ENCODE measurements at regions not wholly inside any gene's neighbourhood (a gene's known extent, or its start where the extent isn't known, plus 50 kb on each side); places are given as distances from the start of the nearest gene placed in this dataset.
"Not testable (repeated sequence)": the region's sequence is repeated elsewhere in the genome, so short reads cannot be mapped to it uniquely, and the experiment has no call there.

GRCh38 chr5:111976705-111977435 is 219.9 kb upstream of the NREP start:
- peak; percentile 38 for DNase-seq (ENCODE audit: low spot score)

DNA sequence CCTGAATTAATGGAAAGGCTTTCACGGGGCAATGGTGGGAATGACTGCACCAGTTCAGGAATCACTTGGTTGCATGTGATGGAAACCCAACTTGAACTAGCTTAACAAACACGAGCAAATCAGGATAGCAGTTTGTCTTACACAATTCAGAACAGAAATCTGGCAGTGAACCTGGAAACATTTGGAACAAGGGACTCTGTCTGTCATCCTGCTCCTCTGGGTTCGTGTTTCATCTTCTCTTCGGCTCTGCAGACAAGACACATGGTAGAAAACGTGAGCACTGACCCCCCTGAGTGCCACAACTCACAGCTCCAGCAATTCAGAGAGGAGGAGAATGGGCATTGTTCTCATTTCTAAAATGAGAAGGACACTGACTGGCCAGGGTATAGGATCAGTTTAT is 218.1 kb upstream of the NREP start:
- no peak for DNase-seq (ENCODE audit: low spot score)

- DNase-seq (ENCODE audit: low spot score): no peak
Observed at GRCh38 chr5:111973961-111974360, 217.0 kb upstream of the NREP start.

DNA sequence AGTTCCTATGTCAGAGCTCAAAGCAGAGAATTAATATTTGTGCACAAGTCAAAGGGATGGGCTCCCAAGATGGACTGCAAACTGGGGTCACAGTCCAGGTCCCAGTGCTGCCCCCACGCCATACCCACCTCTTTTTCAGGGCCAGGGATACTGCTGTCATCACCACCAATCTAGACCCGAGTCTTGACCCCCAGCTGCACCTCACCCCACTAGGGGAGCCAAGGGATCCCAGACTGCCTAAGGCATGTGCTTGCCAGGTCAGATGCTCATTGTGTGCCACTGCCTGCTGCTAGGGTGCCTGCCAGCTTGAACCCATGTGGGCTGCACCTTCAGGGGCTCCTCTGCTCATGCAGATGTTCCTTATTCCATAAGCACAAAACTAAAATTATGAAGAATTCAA is 215.6 kb upstream of the NREP start:
- DNase-seq (ENCODE audit: low spot score): no peak

DNA sequence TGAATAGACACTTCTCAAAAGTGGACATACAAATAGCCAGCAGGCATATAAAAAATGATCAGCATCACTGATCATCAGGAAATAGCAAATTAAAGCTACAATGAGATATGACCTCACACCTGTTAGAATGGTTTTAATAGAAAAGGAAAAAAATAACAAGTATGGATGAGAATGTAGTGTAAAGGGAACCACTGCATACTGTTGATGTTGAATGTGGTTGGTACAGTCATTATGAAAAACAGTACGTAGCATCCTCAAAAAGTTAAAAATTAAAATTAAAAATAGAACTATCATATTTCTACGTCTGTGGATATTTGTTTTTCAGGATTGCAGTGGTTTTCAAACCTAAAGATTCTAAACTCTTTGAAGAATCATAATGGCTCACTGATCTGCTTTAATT is 215.1 kb upstream of the NREP start:
- no peak for DNase-seq (ENCODE audit: low spot score)

- no peak for DNase-seq (ENCODE audit: low spot score)
Observed at GRCh38 chr5:111968459-111968858, 211.5 kb upstream of the NREP start.

DNA sequence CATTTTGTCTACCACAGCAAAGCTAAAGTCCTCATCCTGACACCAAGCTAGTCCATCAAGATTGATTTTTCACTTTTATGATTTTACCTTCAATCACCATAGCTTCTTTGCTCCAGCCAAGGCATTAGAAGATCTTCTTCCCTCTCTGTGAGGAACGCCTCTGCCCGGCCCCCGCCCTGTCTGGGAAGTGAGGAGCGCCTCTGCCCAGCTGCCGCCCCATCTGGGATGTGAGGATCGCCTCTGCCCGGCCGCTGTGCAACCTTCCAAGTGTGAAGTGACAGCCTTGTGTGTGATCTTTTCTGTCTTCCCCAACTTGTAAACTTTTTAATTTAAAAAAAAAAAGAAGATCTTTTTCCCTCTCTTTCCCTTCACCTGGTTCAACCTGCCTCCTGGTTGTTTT is 210.5 kb upstream of the NREP start:
- DNase-seq (ENCODE audit: low spot score): no peak

GRCh38 chr5:111966290-111966689 is 209.3 kb upstream of the NREP start:
- DNase-seq (ENCODE audit: low spot score): no peak

DNA sequence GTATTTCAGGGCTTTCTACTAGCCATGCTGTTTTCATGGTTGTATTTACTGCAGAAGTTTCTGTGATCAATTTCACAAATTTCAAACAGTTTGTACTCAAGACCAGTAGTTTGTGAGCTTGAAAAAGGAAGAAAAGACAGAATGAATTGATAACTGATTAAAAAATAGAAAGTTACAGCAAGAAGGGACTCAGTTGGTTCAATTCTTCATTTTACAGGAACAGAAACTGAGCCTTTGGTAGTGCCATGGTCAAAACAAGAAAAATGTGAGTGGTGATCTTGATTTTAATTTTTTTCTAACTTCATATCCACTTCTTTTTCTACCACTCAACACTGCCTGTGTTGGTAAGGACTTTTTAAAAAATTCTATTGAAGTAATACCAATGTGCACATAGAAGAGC is 206.6 kb upstream of the NREP start:
- DNase-seq (ENCODE audit: low spot score): no peak

GRCh38 chr5:111962906-111963305 is 205.9 kb upstream of the NREP start:
- DNase-seq (ENCODE audit: low spot score): no peak

GRCh38 chr5:111961862-111962261 is 204.9 kb upstream of the NREP start:
- peak; percentile 8 for DNase-seq (ENCODE audit: low spot score)

- DNase-seq (ENCODE audit: low spot score): no peak
Observed at GRCh38 chr5:111960476-111961215, 203.7 kb upstream of the NREP start.

DNA sequence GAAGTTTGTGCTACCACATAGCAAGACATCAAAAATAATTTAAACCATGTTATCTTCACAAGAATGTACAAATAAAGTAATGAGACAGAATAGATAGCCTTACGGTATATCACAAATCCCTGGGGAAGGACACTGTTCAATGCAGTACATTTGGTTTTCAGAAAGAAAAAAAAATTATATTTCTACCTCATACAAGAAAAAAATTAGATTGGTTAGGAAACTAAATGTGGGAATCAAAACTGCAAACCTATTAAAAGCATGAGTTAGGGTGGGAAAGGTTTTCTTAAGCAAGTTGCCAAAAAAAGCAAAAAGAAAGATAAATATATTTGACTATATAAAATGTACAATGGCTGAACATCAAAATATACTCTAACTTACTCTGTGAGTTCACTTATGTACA is 201.9 kb upstream of the NREP start:
- no peak for DNase-seq (ENCODE audit: low spot score)

DNA sequence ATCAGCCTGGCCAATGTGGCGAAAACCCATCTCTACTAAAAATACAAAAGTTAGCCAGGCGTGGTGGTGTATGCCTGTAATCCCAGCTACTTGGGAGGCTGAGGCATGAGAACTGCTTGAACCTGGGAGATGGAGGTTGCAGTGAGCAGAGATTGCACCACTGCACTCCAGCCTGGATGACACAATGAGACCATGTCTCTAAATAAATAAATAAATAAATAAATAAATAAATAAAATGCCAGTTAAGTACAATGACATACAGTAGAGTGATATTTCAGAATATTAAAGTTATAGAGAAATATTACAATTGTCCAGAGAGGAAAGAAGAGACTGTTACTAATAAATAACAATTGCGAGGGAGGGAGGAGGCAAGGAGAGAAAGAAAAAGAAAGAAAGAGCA is 199.8 kb upstream of the NREP start:
- DNase-seq (ENCODE audit: low spot score): not testable (repeated sequence)

- DNase-seq (ENCODE audit: low spot score): peak; percentile 39
Observed at GRCh38 chr5:111954516-111955395, 197.8 kb upstream of the NREP start.

DNA sequence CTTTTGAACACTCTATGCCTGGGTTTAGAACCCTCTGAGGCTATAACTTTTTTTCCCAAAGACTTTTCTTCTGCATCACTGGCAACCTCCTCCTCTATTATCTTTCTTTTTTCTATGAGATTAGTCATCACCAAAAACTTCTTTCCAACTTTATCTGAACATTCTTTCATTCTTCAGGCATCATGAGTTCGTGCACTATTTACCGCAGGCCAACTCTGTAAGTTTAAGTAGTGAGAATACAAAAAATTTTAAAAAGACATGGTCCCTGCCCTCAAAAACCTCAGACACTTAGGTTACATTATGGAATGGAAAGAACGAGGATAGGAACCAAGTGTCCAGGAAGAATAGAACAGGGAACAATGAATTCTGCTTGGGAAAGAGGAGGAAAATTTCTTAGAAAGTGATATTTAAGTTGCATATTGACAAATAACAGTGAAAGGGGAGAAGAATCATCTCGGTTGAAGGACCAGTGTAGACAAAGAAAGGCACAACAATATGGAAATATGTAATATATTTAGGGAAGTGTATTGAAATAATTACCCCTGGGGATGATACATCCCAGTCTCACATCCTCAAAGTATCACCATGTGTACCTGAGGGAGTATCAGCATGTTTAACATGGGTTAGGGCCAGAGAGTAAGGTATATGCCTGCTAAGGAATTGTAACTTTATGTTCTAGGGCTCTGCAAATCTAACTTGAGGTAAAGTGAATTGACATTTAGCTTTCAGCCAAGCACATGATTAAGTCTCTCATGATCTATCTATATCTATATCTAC is 196.5 kb upstream of the NREP start:
- DNase-seq (ENCODE audit: low spot score): peak; percentile 23

GRCh38 chr5:111952555-111952954 is 195.6 kb upstream of the NREP start:
- no peak for DNase-seq (ENCODE audit: low spot score)

DNA sequence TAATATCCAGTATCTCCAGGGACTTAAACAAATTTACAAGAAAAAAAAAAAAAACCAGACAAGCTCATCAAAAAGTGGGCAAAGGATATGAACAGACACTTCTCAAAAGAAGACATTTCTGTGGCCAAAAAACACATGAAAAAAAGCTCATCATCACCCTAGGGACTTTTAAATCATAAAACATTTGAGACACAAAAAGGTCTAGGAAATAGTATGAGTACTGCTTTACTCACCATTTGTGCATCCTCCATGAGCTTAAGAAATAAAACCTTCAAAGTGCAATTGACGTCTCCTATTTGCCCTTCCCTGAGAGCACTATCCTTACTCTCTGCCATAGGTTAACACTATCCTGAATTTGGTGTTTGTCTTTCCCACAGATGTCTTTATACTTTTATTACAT is 193.7 kb upstream of the NREP start:
- no peak for DNase-seq (ENCODE audit: low spot score)

GRCh38 chr5:111948092-111948841 is 191.3 kb upstream of the NREP start:
- DNase-seq (ENCODE audit: low spot score): peak; percentile 67

DNA sequence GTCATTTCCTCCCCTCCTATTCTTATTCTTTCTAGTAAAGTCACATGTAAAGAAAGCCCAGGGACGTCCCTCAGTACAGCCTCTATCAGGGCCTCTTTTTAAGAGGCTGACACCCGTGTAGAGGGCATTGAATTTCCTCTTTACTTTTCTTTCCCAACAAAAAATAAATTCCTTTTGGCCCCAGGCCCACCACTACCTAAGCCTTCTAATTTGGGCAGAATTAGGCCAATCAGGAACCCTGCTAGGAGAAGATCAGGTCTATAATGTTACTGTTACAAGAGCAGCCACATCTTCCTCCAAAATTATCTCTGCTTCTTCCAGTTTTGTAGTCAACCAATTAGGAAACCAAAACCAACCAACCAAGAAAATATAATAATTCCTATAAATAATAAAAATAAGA is 189.6 kb upstream of the NREP start:
- no peak for DNase-seq (ENCODE audit: low spot score)

GRCh38 chr5:111945535-111945934 is 188.5 kb upstream of the NREP start:
- no peak for DNase-seq (ENCODE audit: low spot score)

All from kidney tubule cell (primary cell).